ENCODE measurements at regions not wholly inside any gene's neighbourhood (a gene's known extent, or its start where the extent isn't known, plus 50 kb on each side); places are given as distances from the start of the nearest gene placed in this dataset.
"Not testable (repeated sequence)": the region's sequence is repeated elsewhere in the genome, so short reads cannot be mapped to it uniquely, and the experiment has no call there.

GRCh38 chr14:83058068-83058467 is 1524.4 kb upstream of the SEL1L start:
- no peaks in the 10 kb centered on the region for H3K27me3 ChIP-seq
- no peak overlapping the region for H3K9ac ChIP-seq (ENCODE audit: low read depth in 2 of 2, low read length in 2 of 2)
- no peak overlapping the region for H3K4me3 ChIP-seq
- TF ChIP-seq CTCF (IDR thresholded peaks at IDR 0.05): no peak
- no peaks in the 10 kb centered on the region for H3K9me3 ChIP-seq
- no peak overlapping the region for H3K27ac ChIP-seq
- DNase-seq: no peak
- H3K4me1 ChIP-seq: no peaks in the 10 kb centered on the region
- no peaks in the 10 kb centered on the region for H3K36me3 ChIP-seq
- intact Hi-C loops (cut with DNase I): no loop called here

DNA sequence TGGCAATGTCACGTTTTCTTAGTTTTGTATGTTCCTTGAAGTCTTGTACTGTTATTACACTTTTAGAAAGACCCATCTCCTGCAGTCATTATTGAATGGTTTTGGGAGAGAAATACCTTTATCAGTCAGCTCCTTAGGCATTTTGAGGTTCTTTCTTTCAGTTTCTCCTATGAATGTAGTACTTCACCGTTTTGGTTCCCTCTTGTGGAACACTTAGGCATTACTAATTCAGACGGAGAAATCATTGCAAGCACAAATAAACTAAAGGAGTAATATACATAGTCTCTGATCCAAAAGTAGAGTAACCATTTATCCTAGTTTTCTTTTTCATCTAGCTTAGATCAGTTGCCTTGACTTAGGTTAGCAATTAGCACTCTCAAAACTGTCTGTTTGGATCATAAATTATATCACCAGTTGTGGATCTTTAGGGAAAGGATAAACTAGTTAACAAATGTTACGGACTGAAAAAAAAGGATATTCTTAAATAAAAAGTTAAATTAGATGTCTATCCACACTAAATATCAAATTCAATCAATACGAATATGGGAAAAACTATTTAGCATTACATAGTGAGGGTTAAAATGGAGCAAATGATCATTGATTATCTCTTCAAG is 1538.3 kb upstream of the SEL1L start:
- TF ChIP-seq CTCF (IDR thresholded peaks at IDR 0.05): no peak
- intact Hi-C loops (cut with DNase I): no loop called here
- no peaks in the 10 kb centered on the region for H3K36me3 ChIP-seq
- no peaks in the 10 kb centered on the region for H3K4me1 ChIP-seq
- no peak for DNase-seq
- H3K27me3 ChIP-seq: no peaks in the 10 kb centered on the region
- no peak overlapping the region for H3K9ac ChIP-seq (ENCODE audit: low read depth in 2 of 2, low read length in 2 of 2)
- H3K9me3 ChIP-seq: no peaks in the 10 kb centered on the region
- no peak overlapping the region for H3K4me3 ChIP-seq
- no peak overlapping the region for H3K27ac ChIP-seq

GRCh38 chr14:83085136-83085535 is 1551.5 kb upstream of the SEL1L start:
- Histone ChIP-seq H3K4me3 (no peak overlapping the region), H3K27me3 (no peaks in the 10 kb centered on the region), H3K9me3 (no peaks in the 10 kb centered on the region), H3K27ac (no peak overlapping the region), H3K9ac (ENCODE audit: low read depth in 2 of 2, low read length in 2 of 2) (no peak overlapping the region), H3K36me3 (no peaks in the 10 kb centered on the region), H3K4me1 (no peaks in the 10 kb centered on the region)
- DNase-seq: no peak
- no peak for TF ChIP-seq CTCF (IDR thresholded peaks at IDR 0.05)
- intact Hi-C loops (cut with DNase I): no loop called here

GRCh38 chr14:83085725-83086124 is 1552.1 kb upstream of the SEL1L start:
- no peaks in the 10 kb centered on the region for H3K4me1 ChIP-seq

DNA sequence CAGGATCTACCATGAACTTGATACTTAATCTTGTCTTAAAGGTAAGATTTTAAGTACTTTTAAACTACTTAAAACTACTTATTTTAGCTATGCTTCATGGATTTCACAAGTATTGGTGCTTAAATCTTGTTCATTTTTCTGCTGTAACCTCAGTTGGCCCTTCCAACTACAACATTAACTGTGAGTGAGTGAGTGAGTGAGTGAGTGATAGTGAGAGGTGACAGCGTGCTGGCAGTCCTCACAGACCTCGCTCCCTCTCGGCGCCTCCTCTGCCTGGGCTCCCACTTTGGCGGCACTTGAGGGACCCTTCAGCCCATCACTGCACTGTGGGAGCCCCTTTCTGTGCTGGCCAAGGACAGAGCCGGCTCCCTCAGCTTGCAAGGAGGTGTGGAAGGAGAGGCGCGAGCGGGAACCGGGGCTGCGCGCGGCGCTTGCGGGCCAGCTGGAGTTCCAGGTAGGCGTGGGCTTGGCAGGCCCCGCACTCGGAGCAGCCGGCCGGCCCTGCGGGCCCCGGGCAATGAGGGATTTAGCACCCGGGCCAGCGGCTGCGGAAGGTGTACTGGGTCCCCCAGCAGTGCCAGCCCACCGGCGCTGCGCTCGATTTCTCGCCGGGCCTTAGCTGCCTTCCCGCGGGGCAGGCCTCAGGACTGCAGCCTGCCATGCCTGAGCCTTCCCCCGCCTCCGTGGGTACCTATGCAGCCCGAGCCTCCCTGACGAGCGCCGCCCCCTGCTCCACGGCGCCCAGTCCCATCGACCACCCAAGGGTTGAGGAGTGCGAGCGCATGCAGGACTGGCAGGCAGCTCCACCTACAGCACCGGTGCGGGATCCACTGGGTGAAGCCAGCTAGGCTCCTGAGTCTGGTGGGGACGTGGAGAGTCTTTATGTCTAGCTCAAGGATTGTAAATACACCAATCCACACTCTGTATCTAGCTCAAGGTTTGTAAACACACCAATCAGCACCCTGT is 1558.6 kb upstream of the SEL1L start:
- H3K27me3 ChIP-seq; DNase-seq; H3K9ac ChIP-seq (ENCODE audit: low read depth in 2 of 2, low read length in 2 of 2); H3K27ac ChIP-seq; H3K36me3 ChIP-seq; H3K9me3 ChIP-seq; H3K4me3 ChIP-seq; H3K4me1 ChIP-seq; intact Hi-C loops (cut with DNase I): not testable (repeated sequence)

More at GRCh38 chr14:83085725-83086124, 1552.1 kb upstream of the SEL1L start:
- H3K36me3 ChIP-seq: no peaks in the 10 kb centered on the region
- intact Hi-C loops (cut with DNase I): no loop called here
- DNase-seq: no peak
- H3K27me3 ChIP-seq: no peaks in the 10 kb centered on the region
- no peak for TF ChIP-seq CTCF (IDR thresholded peaks at IDR 0.05)
- H3K9me3 ChIP-seq: no peaks in the 10 kb centered on the region
- no peak overlapping the region for H3K27ac ChIP-seq
- no peak overlapping the region for H3K9ac ChIP-seq (ENCODE audit: low read depth in 2 of 2, low read length in 2 of 2)
- no peak overlapping the region for H3K4me3 ChIP-seq

GRCh38 chr14:83096092-83096491 is 1562.4 kb upstream of the SEL1L start:
- no peak for TF ChIP-seq CTCF (IDR thresholded peaks at IDR 0.05)
- H3K4me1 ChIP-seq: no peaks in the 10 kb centered on the region
- no peaks in the 10 kb centered on the region for H3K36me3 ChIP-seq
- no peak overlapping the region for H3K27ac ChIP-seq
- no peak for DNase-seq
- H3K9me3 ChIP-seq: no peaks in the 10 kb centered on the region
- intact Hi-C loops (cut with DNase I): no loop called here
- H3K9ac ChIP-seq (ENCODE audit: low read depth in 2 of 2, low read length in 2 of 2): no peak overlapping the region
- no peaks in the 10 kb centered on the region for H3K27me3 ChIP-seq
- H3K4me3 ChIP-seq: no peak overlapping the region
